GM12874 (cell line): ENCODE measurements at regions not wholly inside any gene's neighbourhood (a gene's known extent, or its start where the extent isn't known, plus 50 kb on each side); places are given as distances from the start of the nearest gene placed in this dataset.

ENCODE experiments used
- CTCF ChIP-seq: IDR thresholded peaks from 2 replicates; pipeline ENCODE4 v1.5.1; 2011; ENCODE audit warnings: low read depth, mild to moderate bottlenecking, control low read depth, low read length, moderate library complexity; ENCODE audit not compliant: insufficient read depth

- TF ChIP-seq CTCF: no peak
Observed at GRCh38 chr12:66852765-66853164, 173.9 kb upstream of the GRIP1 start.

- no peak for TF ChIP-seq CTCF
Observed at GRCh38 chr12:66859751-66860440, 181.0 kb upstream of the GRIP1 start.

DNA sequence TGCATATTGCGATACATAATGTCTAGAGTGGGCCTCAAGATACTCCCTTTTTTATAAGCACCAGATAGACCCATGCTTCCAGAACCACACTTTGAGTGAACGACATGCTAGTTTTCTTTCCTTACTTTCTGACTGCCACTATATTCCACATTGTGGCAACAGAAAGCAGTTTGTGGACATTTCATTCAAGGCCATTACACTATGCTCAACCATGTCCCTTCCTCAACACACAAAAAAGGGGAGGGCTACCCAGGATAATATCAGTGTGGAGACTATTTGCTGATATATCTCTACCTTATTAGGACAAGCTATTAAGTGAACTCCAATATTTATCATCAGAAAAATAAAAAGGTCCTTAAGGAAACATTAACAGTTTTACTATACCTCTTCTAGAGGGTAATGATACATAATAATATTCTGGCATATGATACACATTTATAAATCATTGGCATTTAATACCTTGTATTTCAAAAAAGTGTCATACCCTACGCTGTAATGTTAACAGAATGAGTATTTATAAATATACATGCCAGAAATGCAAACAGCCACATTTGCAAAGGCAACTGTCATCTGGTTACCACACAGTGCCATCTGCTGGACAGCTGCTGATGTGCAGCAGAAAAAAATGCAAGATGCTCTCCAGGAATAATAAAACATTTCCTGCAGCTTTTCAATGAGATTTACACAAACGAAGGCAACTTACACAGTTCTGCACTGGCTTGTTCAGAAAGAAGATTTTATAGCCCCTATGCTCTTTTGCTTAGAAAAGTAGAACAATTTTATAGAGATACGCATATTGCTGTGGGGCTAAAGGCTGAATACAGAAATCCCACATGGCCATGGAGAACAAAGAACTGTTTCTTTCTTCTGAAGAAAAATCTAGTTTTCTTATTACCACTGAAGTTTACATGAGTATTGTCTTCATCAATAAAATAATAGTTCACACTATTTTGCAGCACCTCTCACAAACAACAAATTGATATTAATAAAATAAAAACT lies 182.2 kb upstream of the GRIP1 start:
- TF ChIP-seq CTCF: peak; percentile 72

- no peak for TF ChIP-seq CTCF
Observed at GRCh38 chr12:66862356-66862985, 183.6 kb upstream of the GRIP1 start.

- no peak for TF ChIP-seq CTCF
Observed at GRCh38 chr12:66863276-66863675, 184.4 kb upstream of the GRIP1 start.

DNA sequence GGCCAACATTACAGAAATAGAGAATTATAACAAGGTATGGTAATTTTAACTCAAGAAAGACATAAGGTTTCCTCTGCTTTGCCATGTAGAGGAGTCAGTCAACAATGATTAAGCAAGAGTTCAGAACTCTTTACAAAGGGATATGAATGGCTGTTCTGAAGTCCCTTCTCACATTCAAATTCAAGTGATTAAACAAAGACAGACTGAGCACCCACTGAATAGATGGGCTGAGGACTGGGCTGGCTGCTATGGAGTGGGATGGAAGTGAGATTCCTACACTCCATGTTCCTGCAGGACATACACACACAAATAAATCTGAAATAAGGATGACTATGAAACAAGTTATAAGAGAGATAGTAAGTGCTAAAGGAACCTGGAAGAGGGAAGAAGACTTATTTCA lies 199.0 kb upstream of the GRIP1 start:
- no peak for TF ChIP-seq CTCF

DNA sequence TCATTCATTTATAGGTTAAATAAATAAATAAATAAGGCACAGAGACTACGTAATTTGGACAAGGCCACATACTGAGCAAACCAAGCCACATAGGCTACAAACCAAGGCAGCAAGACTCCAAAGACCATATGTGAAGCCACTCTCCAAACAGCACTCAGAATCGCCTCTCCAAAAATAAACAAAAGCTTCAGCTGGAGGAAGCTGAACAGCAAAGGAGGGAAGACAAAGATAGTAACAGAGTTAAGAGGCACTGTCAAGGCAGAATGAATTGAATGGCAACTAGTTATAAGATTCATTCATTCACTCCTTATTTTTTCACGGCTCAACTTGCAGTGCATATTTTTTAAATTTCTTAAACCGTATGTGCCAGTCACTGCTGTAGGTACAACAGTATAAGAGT lies 200.5 kb upstream of the GRIP1 start:
- TF ChIP-seq CTCF: no peak
